Non-pigmented ciliary epithelial cell (primary cell): ENCODE measurements at regions not wholly inside any gene's neighbourhood (a gene's known extent, or its start where the extent isn't known, plus 50 kb on each side); places are given as distances from the start of the nearest gene placed in this dataset.
"Not testable (repeated sequence)": the region's sequence is repeated elsewhere in the genome, so short reads cannot be mapped to it uniquely, and the experiment has no call there.

Experiments used
- DNase-seq: peaks from one replicate; pipeline ENCODE4 v3.0.0-alpha.2; 2010; ENCODE audit warnings: low read depth

- DNase-seq, result peak; percentile 77
These were observed 132.7 kb downstream of the SCG2 start for GRCh38 chr2:223469270-223470046.

- DNase-seq, result no peak
These were observed 131.6 kb downstream of the SCG2 start for GRCh38 chr2:223470602-223471001.

GRCh38 chr2:223472771-223473170 lies 129.4 kb downstream of the SCG2 start:
- no peak for DNase-seq

DNA sequence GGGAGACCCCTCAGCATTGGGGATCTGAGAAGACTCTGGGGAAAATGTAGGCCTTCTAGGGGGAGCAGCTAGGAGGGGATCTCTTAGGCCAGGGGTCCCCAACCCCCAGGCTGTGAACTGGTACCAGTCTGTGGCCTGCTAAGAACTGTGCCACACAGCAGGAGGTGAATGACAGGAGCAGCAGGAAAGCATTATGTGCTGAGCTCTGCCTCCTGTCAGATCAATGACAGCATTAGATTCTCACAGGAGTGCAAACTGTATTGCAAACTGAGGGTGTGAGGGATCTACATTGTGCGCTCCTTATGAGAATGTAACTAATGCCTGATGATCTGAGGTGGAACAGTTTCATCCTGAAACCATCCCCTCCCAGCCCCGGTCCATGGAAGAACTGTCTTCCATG lies 127.3 kb downstream of the SCG2 start:
- no peak for DNase-seq

DNA sequence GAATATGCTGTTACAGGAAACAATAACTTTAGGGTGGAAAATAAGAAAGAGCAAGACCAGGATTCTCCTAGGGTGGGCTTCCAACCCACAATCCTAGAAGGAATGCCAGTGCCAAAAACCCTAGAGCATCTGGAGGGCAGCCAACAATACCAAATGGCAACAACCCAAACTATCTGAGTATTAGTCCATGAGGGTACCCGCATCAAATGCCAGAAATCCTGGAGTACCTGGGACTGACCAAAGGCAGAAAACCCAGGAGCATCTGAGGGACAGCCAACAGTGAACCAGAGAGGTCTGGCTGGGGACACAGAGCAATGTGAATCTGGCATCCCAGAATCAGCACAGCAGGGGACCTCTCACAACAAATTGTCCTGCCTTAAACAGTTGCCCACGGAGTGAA lies 126.3 kb downstream of the SCG2 start:
- DNase-seq, result no peak

- DNase-seq, result no peak
These were observed 124.8 kb downstream of the SCG2 start for GRCh38 chr2:223477318-223477717.

GRCh38 chr2:223481486-223481885 lies 120.7 kb downstream of the SCG2 start:
- no peak for DNase-seq

- DNase-seq, result no peak
These were observed 115.4 kb downstream of the SCG2 start for GRCh38 chr2:223486751-223487150.

DNA sequence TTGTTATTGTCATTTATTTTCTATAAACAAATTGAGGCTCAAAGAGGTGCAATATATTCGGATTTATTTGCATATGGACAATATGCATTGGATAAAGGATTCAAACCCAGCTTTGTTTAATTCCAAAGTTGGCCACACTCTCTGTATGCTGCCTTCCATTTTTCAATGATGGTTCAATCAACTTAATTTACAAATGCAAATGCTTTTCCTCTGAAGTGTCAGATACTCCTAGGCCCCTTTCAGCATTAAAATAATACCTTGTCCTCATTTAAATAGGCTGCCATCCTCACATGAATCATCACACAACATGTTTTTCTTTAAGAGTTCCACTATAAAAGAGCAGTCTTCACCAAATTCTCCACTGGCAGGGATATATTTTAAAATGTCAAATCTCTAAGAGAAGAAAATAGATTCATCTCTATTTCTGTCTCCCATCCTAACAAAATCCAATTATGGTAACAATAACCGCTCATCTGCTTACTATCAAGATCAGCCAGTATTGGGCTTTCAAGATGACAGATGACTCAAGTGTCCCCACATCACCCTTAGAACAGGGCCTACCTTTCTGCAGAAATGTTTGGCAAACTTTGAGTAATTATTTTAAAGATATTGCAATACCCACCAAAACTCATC lies 114.8 kb downstream of the SCG2 start:
- DNase-seq, result no peak

DNA sequence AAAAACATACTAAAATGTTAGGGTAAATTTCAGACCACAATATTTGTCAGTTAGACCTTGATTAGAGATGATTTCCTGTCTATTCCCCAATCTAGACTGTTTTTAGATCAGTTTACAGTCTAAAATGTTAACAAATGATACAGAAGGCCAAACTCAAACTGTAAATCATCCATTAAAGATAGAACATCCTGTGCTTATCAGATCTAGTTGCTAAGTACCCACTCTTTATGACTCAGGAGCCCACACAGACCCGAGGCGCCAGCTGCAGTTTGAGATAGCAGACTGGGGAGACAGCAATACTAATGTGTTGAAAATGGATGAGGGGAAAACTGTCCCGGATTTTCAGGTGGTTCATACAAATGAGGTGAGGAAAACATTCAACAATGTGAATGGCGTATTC lies 113.3 kb downstream of the SCG2 start:
- no peak for DNase-seq

DNA sequence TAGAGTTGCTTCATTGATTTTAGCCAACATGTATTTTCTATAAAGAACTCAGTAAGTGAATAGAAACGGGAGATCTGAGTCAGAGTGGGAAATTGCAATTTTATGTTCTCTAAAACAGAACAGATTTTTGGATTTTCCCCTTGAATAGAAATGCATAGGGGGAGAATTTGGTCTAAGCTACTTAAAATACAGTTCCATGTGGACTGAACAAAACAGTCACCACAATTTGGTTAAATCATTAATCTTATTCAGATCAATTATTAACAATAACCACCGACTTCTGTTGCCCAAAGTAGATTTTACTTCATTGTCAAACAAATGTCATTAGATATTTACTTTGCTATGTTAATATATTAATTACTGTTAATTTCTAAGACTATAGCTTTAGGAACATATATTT lies 107.7 kb downstream of the SCG2 start:
- DNase-seq, result no peak

DNA sequence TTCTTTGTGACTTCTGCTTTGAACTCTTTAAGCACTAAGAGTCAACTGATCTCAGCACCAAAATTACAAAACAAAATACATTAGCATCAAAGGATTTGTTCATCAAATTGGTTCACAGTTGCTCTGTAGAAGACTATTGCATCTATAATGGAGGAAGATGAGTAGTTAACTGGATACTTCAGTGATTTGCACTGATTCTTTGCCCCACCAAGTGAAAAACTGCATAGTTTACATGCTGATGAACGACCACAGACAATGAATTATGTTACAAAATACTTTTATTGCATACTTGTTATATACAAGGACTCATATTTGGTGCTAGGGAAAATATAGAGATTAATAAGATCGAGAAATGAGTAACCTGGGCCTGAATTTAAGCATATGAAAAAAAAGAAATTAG lies 107.2 kb downstream of the SCG2 start:
- no peak for DNase-seq

DNA sequence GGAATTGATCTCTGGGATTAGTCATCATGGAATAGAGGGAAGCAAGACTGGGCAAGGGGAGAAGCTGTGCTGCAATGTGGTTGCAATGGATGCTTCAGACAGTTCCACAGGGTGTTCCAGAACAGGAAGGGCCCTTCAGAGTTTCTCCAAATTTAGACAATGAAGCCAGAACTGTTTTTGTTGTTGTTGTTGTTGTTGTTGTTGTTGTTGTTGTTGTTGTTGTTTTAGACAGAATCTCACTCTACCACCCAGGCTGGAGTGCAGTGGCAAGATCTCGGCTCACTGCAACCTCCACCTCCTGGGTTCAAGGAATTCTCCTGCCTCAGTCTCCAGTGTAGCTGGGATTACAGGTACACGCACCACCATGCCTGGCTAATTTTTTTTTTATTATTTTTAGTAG lies 105.3 kb downstream of the SCG2 start:
- not testable (repeated sequence) for DNase-seq

DNA sequence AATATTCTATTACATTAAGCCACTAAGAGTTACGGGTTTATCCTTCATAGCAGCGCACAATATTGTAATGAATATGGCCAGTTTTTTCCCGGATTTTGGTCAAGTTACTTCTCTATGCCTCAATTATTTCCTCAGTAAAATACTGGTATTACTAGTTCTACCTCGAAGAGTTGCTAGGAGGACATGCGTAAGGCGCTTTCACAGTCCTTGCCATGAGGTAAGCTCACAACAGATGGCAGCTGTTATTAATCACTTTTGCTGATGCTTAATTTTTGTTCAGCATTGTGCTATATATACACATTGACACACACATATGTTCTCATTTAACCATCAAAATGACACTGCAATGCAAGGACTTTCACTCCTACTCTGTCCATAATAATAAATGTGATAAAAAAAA lies 101.5 kb downstream of the SCG2 start:
- DNase-seq, result no peak

GRCh38 chr2:223501641-223502040 lies 100.5 kb downstream of the SCG2 start:
- no peak for DNase-seq

GRCh38 chr2:223503746-223504145 lies 98.4 kb downstream of the SCG2 start:
- DNase-seq, result no peak

- DNase-seq, result no peak
These were observed 93.8 kb downstream of the SCG2 start for GRCh38 chr2:223508372-223508771.

DNA sequence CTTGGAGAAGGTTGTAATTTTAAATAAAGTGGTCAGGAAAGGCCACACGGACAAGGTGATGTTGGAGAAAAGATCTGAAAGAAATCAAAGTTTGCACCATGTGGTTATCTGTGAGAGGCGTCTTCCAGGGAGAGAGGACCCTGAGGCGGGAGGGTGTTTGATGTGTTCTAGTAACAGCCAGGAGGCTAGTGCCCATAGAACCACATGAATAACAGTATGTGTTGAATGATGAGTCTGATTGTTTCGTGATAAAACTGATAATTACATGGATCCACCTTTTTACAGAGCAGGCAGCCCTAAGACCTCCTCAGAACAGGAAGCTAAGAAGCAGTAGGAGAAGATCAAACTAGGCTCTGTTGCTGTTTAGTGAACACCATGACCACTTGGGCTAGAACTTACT lies 91.4 kb downstream of the SCG2 start:
- DNase-seq, result no peak

- DNase-seq, result no peak
These were observed 91.0 kb downstream of the SCG2 start for GRCh38 chr2:223511168-223511567.

DNA sequence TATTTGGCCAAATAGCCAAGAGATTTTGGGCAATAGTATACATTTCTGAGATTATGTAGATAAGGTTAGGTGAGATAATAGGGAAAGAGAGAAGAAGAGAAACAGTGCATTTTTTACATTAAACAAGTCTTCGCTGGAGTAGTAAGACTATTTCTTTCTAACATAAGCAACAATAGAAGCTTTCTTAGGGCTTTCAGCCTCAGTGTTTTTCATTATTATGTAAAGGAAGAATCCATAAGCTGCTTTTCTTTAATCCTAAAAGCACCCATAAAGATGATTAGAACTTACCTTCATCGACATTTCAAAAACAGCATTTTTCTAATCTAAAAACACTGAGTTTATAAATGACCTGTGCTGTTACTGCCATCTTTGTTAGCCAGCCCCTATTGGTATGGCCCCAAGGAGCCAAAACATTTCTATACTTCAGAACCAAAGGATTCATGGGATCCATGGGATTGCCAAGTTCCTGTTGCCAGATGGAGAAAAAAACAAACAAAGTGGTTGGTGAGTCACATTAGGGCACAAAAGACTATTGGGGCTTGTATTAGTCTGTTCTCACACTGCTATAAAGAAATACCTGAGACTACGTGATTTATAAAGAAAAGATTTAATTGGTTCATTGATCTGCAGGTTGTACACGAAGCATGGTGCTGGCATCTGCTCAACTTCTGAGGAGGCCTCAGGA lies 88.2 kb downstream of the SCG2 start:
- DNase-seq, result no peak

DNA sequence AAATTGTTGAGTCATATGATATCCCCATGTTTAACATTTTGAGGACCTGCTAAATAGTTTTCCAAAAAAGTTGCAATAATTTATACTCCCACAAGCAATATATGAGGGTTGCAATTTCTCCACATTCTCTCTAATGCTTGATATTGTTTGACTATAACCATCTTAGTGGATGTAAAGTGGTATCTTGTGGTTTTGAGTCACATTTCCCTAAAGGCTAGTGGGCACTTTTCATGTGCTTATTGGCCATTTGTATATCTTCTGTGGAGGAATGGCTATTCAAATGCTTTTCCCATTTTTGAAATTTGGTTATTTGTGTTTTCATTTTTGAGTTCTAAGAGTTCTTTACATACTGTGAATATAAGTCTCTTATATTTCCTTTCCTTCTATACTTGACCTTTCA lies 82.7 kb downstream of the SCG2 start:
- DNase-seq, result no peak

GRCh38 chr2:223522796-223523195 lies 79.4 kb downstream of the SCG2 start:
- DNase-seq, result no peak

- no peak for DNase-seq
These were observed 78.6 kb downstream of the SCG2 start for GRCh38 chr2:223523551-223524001.
